ENCODE measurements at regions not wholly inside any gene's neighbourhood (a gene's known extent, or its start where the extent isn't known, plus 50 kb on each side); places are given as distances from the start of the nearest gene placed in this dataset.

GRCh38 chr16:59411961-59412841 is 678.1 kb upstream of the GOT2 start:
- Histone ChIP-seq H3K9me3 (replicated peaks) (no peaks in the 10 kb centered on the region), H3K4me1 (replicated peaks) (no peaks in the 10 kb centered on the region), H3K4me3 (no peak overlapping the region), H3K27ac (no peak overlapping the region), H3K27me3 (replicated peaks) (no peaks in the 10 kb centered on the region), H3K36me3 (no peaks in the 10 kb centered on the region)
- DNase-seq (ENCODE audit: low read depth in 1 of 2, low spot score in 2 of 2): peak in 1 of 2 experiments; percentile 1

- H3K4me3 ChIP-seq: no peak overlapping the region
- no peaks in the 10 kb centered on the region for H3K9me3 ChIP-seq (replicated peaks)
- H3K27me3 ChIP-seq (replicated peaks): no peaks in the 10 kb centered on the region
- DNase-seq (ENCODE audit: low read depth in 1 of 2, low spot score in 2 of 2): no peak
- no peak overlapping the region for H3K27ac ChIP-seq
- no peaks in the 10 kb centered on the region for H3K36me3 ChIP-seq
- H3K4me1 ChIP-seq (replicated peaks): no peaks in the 10 kb centered on the region
These were observed 676.3 kb upstream of the GOT2 start for GRCh38 chr16:59410451-59410850.

- Histone ChIP-seq H3K27ac (no peak overlapping the region), H3K4me3 (no peak overlapping the region), H3K27me3 (replicated peaks) (no peaks in the 10 kb centered on the region), H3K9me3 (replicated peaks) (no peaks in the 10 kb centered on the region), H3K36me3 (no peaks in the 10 kb centered on the region), H3K4me1 (replicated peaks) (no peaks in the 10 kb centered on the region)
- DNase-seq (ENCODE audit: low read depth in 1 of 2, low spot score in 2 of 2): no peak
These were observed 671.7 kb upstream of the GOT2 start for GRCh38 chr16:59405802-59406201.

- Histone ChIP-seq H3K27ac (no peak overlapping the region), H3K9me3 (replicated peaks) (no peaks in the 10 kb centered on the region), H3K36me3 (no peaks in the 10 kb centered on the region), H3K27me3 (replicated peaks) (no peaks in the 10 kb centered on the region), H3K4me1 (replicated peaks) (no peaks in the 10 kb centered on the region), H3K4me3 (no peak overlapping the region)
- DNase-seq (ENCODE audit: low read depth in 1 of 2, low spot score in 2 of 2): no peak
These were observed 670.4 kb upstream of the GOT2 start for GRCh38 chr16:59404509-59404908.

- H3K27ac ChIP-seq: no peak overlapping the region
- no peaks in the 10 kb centered on the region for H3K36me3 ChIP-seq
- H3K4me3 ChIP-seq: no peak overlapping the region
- DNase-seq (ENCODE audit: low read depth in 1 of 2, low spot score in 2 of 2): no peak
- no peaks in the 10 kb centered on the region for H3K4me1 ChIP-seq (replicated peaks)
- no peaks in the 10 kb centered on the region for H3K9me3 ChIP-seq (replicated peaks)
- H3K27me3 ChIP-seq (replicated peaks): no peaks in the 10 kb centered on the region
These were observed 666.7 kb upstream of the GOT2 start for GRCh38 chr16:59400830-59401229.

- Histone ChIP-seq H3K27ac (no peak overlapping the region), H3K36me3 (no peaks in the 10 kb centered on the region), H3K4me1 (replicated peaks) (no peaks in the 10 kb centered on the region), H3K27me3 (replicated peaks) (no peaks in the 10 kb centered on the region), H3K9me3 (replicated peaks) (no peaks in the 10 kb centered on the region; the same call in 1 of the 2 replicates), H3K4me3 (no peak overlapping the region)
- no peak for DNase-seq (ENCODE audit: low read depth in 1 of 2, low spot score in 2 of 2)
These were observed 663.5 kb upstream of the GOT2 start for GRCh38 chr16:59397638-59398037.

- DNase-seq (ENCODE audit: low read depth in 1 of 2, low spot score in 2 of 2): no peak
- Histone ChIP-seq H3K36me3 (no peaks in the 10 kb centered on the region), H3K4me1 (replicated peaks) (no peaks in the 10 kb centered on the region), H3K27me3 (replicated peaks) (no peaks in the 10 kb centered on the region), H3K27ac (no peak overlapping the region), H3K4me3 (no peak overlapping the region), H3K9me3 (replicated peaks) (no peaks in the 10 kb centered on the region; the same call in 1 of the 2 replicates)
These were observed 660.4 kb upstream of the GOT2 start for GRCh38 chr16:59394526-59394925.

GRCh38 chr16:59392911-59393310 is 658.8 kb upstream of the GOT2 start:
- H3K27ac ChIP-seq: no peak overlapping the region
- DNase-seq (ENCODE audit: low read depth in 1 of 2, low spot score in 2 of 2): no peak
- no peak overlapping the region for H3K4me3 ChIP-seq
- H3K9me3 ChIP-seq (replicated peaks): no peaks in the 10 kb centered on the region; the same call in 1 of the 2 replicates
- H3K4me1 ChIP-seq (replicated peaks): no peaks in the 10 kb centered on the region
- no peaks in the 10 kb centered on the region for H3K36me3 ChIP-seq
- no peaks in the 10 kb centered on the region for H3K27me3 ChIP-seq (replicated peaks)

- H3K4me3 ChIP-seq: no peak overlapping the region
These were observed 657.7 kb upstream of the GOT2 start for GRCh38 chr16:59391617-59392364.

GRCh38 chr16:59385959-59386358 is 651.8 kb upstream of the GOT2 start:
- H3K27ac ChIP-seq: no peak overlapping the region

More at GRCh38 chr16:59391617-59392364, 657.7 kb upstream of the GOT2 start:
- Histone ChIP-seq H3K27me3 (replicated peaks) (no peaks in the 10 kb centered on the region), H3K4me1 (replicated peaks) (no peaks in the 10 kb centered on the region), H3K36me3 (no peaks in the 10 kb centered on the region), H3K27ac (no peak overlapping the region), H3K9me3 (replicated peaks) (no peaks in the 10 kb centered on the region; the same call in 1 of the 2 replicates)
- no peak for DNase-seq (ENCODE audit: low read depth in 1 of 2, low spot score in 2 of 2)

GRCh38 chr16:59385491-59385890 is 651.4 kb upstream of the GOT2 start:
- no peak for DNase-seq (ENCODE audit: low read depth in 1 of 2, low spot score in 2 of 2)
- Histone ChIP-seq H3K9me3 (replicated peaks) (no peaks in the 10 kb centered on the region), H3K36me3 (no peaks in the 10 kb centered on the region), H3K27me3 (replicated peaks) (no peaks in the 10 kb centered on the region), H3K4me3 (no peak overlapping the region), H3K27ac (no peak overlapping the region), H3K4me1 (replicated peaks) (no peaks in the 10 kb centered on the region)

More at GRCh38 chr16:59385959-59386358, 651.8 kb upstream of the GOT2 start:
- no peaks in the 10 kb centered on the region for H3K4me1 ChIP-seq (replicated peaks)
- no peaks in the 10 kb centered on the region for H3K9me3 ChIP-seq (replicated peaks)
- peak in 1 of 2 experiments; percentile 3 for DNase-seq (ENCODE audit: low read depth in 1 of 2, low spot score in 2 of 2)
- no peaks in the 10 kb centered on the region for H3K27me3 ChIP-seq (replicated peaks)
- no peak overlapping the region for H3K4me3 ChIP-seq
- no peaks in the 10 kb centered on the region for H3K36me3 ChIP-seq

- H3K27me3 ChIP-seq (replicated peaks): no peaks in the 10 kb centered on the region
- H3K4me1 ChIP-seq (replicated peaks): no peaks in the 10 kb centered on the region
- no peak overlapping the region for H3K27ac ChIP-seq
- H3K36me3 ChIP-seq: no peaks in the 10 kb centered on the region
- no peak overlapping the region for H3K4me3 ChIP-seq
- H3K9me3 ChIP-seq (replicated peaks): no peaks in the 10 kb centered on the region
- DNase-seq (ENCODE audit: low read depth in 1 of 2, low spot score in 2 of 2): no peak
These were observed 639.5 kb upstream of the GOT2 start for GRCh38 chr16:59373632-59374031.

- Histone ChIP-seq H3K4me3 (no peak overlapping the region), H3K27me3 (replicated peaks) (no peaks in the 10 kb centered on the region), H3K27ac (no peak overlapping the region), H3K4me1 (replicated peaks) (no peaks in the 10 kb centered on the region), H3K36me3 (no peaks in the 10 kb centered on the region), H3K9me3 (replicated peaks) (no peaks in the 10 kb centered on the region)
- no peak for DNase-seq (ENCODE audit: low read depth in 1 of 2, low spot score in 2 of 2)
These were observed 636.6 kb upstream of the GOT2 start for GRCh38 chr16:59370717-59371116.

GRCh38 chr16:59369523-59369922 is 635.4 kb upstream of the GOT2 start:
- Histone ChIP-seq H3K4me1 (replicated peaks) (no peaks in the 10 kb centered on the region), H3K36me3 (no peaks in the 10 kb centered on the region), H3K27me3 (replicated peaks) (no peaks in the 10 kb centered on the region), H3K9me3 (replicated peaks) (no peaks in the 10 kb centered on the region), H3K27ac (no peak overlapping the region), H3K4me3 (no peak overlapping the region)
- no peak for DNase-seq (ENCODE audit: low read depth in 1 of 2, low spot score in 2 of 2)

All from SJSA1 (cell line).